ENCODE measurements at regions not wholly inside any gene's neighbourhood (a gene's known extent, or its start where the extent isn't known, plus 50 kb on each side); places are given as distances from the start of the nearest gene placed in this dataset.

- no peak for TF ChIP-seq CTCF (IDR thresholded peaks at IDR 0.05)
- TF ChIP-seq POLR2A (IDR thresholded peaks at IDR 0.05), result no peak
Measured at GRCh38 chr1:29478879-29479278, 242.6 kb downstream of the PTPRU start.

Measured in thyroid gland (tissue), 4 donors.